Upper lobe of left lung (tissue), 6 donors: ENCODE measurements at regions not wholly inside any gene's neighbourhood (a gene's known extent, or its start where the extent isn't known, plus 50 kb on each side); places are given as distances from the start of the nearest gene placed in this dataset.

Experiments
- ATAC-seq, 2 donors: fragments of 200-7000 bp; cut with Tn5 transposase; one replicate each; pipeline ENCODE4 v1.9.1; 2022; ENCODE audit warnings: mild to moderate bottlenecking in 2 of 2, moderate library complexity in 2 of 2; ENCODE audit not compliant: low FRiP score in 2 of 2
- DNase-seq, 2 donors: peaks; one replicate each; pipeline ENCODE4 v3.0.0-alpha.2; 2019 to 2020
- H3K27ac ChIP-seq, 4 donors: fragments of 200-600 bp; sonication (generic); one replicate each; pipeline ENCODE4 v1.5.1; 2016 to 2019
- H3K27me3 ChIP-seq, 4 donors: fragments of 200-600 bp; sonication (generic); one replicate each; pipeline ENCODE4 v1.5.1; 2017 to 2019
- H3K36me3 ChIP-seq, 4 donors: fragments of 200-600 bp; sonication (generic); one replicate each; pipeline ENCODE4 v1.5.1; 2016 to 2019
- H3K4me1 ChIP-seq, 4 donors: fragments of 200-600 bp; sonication (generic); one replicate each; pipeline ENCODE4 v1.5.1; 2018 to 2019
- H3K4me3 ChIP-seq, 4 donors: fragments of 200-600 bp; sonication (generic); one replicate each; pipeline ENCODE4 v1.5.1; 2017 to 2019; ENCODE audit warnings: mild to moderate bottlenecking in 2 of 4, moderate library complexity in 1 of 4
- H3K9me3 ChIP-seq, 4 donors: fragments of 200-600 bp; sonication (generic); one replicate each; pipeline ENCODE4 v1.5.1; 2018 to 2019
- CTCF ChIP-seq, 6 experiments: fragments of 450-650 bp in 4 of 6; fragments of 200-600 bp in 2 of 6; sonication (generic) in 2 of 6; IDR thresholded peaks; one replicate each; pipeline ENCODE4 v1.5.1; 2016 to 2019; ENCODE audit warnings: antibody characterized with exemption in 6 of 6
- EP300 ChIP-seq, 4 donors: sonication (generic); formaldehyde crosslinking; IDR thresholded peaks; one replicate each; pipeline ENCODE4 v1.5.1; 2017; ENCODE audit warnings: antibody characterized with exemption in 4 of 4, control low read depth in 2 of 4
- POLR2A ChIP-seq, 4 donors: fragments of 450-650 bp; IDR thresholded peaks; one replicate each; pipeline ENCODE4 v1.5.1; 2016 to 2017; ENCODE audit warnings: antibody characterized with exemption in 4 of 4, mild to moderate bottlenecking in 2 of 4
- POLR2AphosphoS5 ChIP-seq, 2 donors: sonication (generic); formaldehyde crosslinking; IDR thresholded peaks; one replicate each; pipeline ENCODE4 v1.5.1; 2017; ENCODE audit warnings: antibody characterized with exemption in 2 of 2
- WGBS, 2 donors: methylation state at CpG; one replicate each; pipeline ENCODE4 v1.1.5; 2017 to 2018; 5-methylcytosine and 5-hydroxymethylcytosine counted together
- donor health status: DM: no; HTN: no; CAD: no; lungs with moderate emphysema.
- donor health status: DM: no; HTN: yes; CAD: no; lungs with severe emphysema.

- WGBS, 2 donors: 87 to 88% methylated on average over 4 to 6 of the region's 6 CpGs
- no peaks in the 10 kb centered on the region for H3K9me3 ChIP-seq
- no peak overlapping the region for H3K4me3 ChIP-seq
- no peaks in the 10 kb centered on the region for H3K4me1 ChIP-seq
- no peak for DNase-seq
- ATAC-seq: no peak
- H3K27ac ChIP-seq: no peak overlapping the region
- no peaks in the 10 kb centered on the region for H3K36me3 ChIP-seq
- H3K27me3 ChIP-seq: no peaks in the 10 kb centered on the region
- TF ChIP-seq EP300 (IDR thresholded peaks at IDR 0.05) (no peak), POLR2AphosphoS5 (IDR thresholded peaks at IDR 0.05) (no peak), CTCF (IDR thresholded peaks at IDR 0.05) (no peak), POLR2A (IDR thresholded peaks at IDR 0.05) (no peak)
Measured at GRCh38 chr12:5139751-5140150, 96.1 kb downstream of the KCNA5 start.

GRCh38 chr12:5140190-5140589, 96.5 kb downstream of the KCNA5 start:
- no peak for ATAC-seq
- Histone ChIP-seq H3K4me1 (no peaks in the 10 kb centered on the region), H3K27me3 (no peaks in the 10 kb centered on the region), H3K36me3 (no peaks in the 10 kb centered on the region), H3K4me3 (no peak overlapping the region), H3K9me3 (no peaks in the 10 kb centered on the region), H3K27ac (no peak overlapping the region)
- TF ChIP-seq EP300 (IDR thresholded peaks at IDR 0.05) (no peak), CTCF (IDR thresholded peaks at IDR 0.05) (no peak), POLR2AphosphoS5 (IDR thresholded peaks at IDR 0.05) (no peak), POLR2A (IDR thresholded peaks at IDR 0.05) (no peak)
- WGBS, 2 donors: 52 to 56% methylated on average over 3 of the region's 3 CpGs
- DNase-seq: no peak

GRCh38 chr12:5148880-5149279, 105.2 kb downstream of the KCNA5 start:
- 69 to 89% methylated on average over 1 of the region's 1 CpG for WGBS, 2 donors
- Histone ChIP-seq H3K27ac (no peak overlapping the region), H3K36me3 (no peaks in the 10 kb centered on the region), H3K27me3 (no peaks in the 10 kb centered on the region), H3K4me3 (no peak overlapping the region), H3K9me3 (no peaks in the 10 kb centered on the region), H3K4me1 (no peaks in the 10 kb centered on the region)
- no peak for TF ChIP-seq POLR2AphosphoS5 (IDR thresholded peaks at IDR 0.05)
- TF ChIP-seq CTCF (IDR thresholded peaks at IDR 0.05): no peak
- no peak for TF ChIP-seq POLR2A (IDR thresholded peaks at IDR 0.05)
- no peak for TF ChIP-seq EP300 (IDR thresholded peaks at IDR 0.05)
- DNase-seq: no peak
- no peak for ATAC-seq

GRCh38 chr12:5154091-5154490, 110.4 kb downstream of the KCNA5 start:
- no peaks in the 10 kb centered on the region for H3K9me3 ChIP-seq
- TF ChIP-seq EP300 (IDR thresholded peaks at IDR 0.05) (no peak), CTCF (IDR thresholded peaks at IDR 0.05) (no peak), POLR2AphosphoS5 (IDR thresholded peaks at IDR 0.05) (no peak), POLR2A (IDR thresholded peaks at IDR 0.05) (no peak)
- H3K4me1 ChIP-seq: no peaks in the 10 kb centered on the region
- ATAC-seq: no peak
- 63 to 77% methylated on average over 3 to 5 of the region's 5 CpGs for WGBS, 2 donors
- no peak overlapping the region for H3K27ac ChIP-seq
- no peaks in the 10 kb centered on the region for H3K36me3 ChIP-seq
- DNase-seq: no peak
- H3K4me3 ChIP-seq: no peak overlapping the region
- no peaks in the 10 kb centered on the region for H3K27me3 ChIP-seq

- Histone ChIP-seq H3K27ac (no peak overlapping the region), H3K36me3 (no peaks in the 10 kb centered on the region), H3K9me3 (no peaks in the 10 kb centered on the region), H3K4me3 (no peak overlapping the region), H3K27me3 (no peaks in the 10 kb centered on the region), H3K4me1 (no peaks in the 10 kb centered on the region)
- DNase-seq: peak in 1 of 2 donors; percentile 68
- TF ChIP-seq POLR2AphosphoS5 (IDR thresholded peaks at IDR 0.05) (no peak), EP300 (IDR thresholded peaks at IDR 0.05) (no peak), POLR2A (IDR thresholded peaks at IDR 0.05) (no peak), CTCF (IDR thresholded peaks at IDR 0.05) (no peak)
- no peak for ATAC-seq
- 72 to 79% methylated on average over 5 to 9 of the region's 9 CpGs for WGBS, 2 donors
Measured at GRCh38 chr12:5155866-5156265, 112.2 kb downstream of the KCNA5 start.
